ENCODE measurements at regions not wholly inside any gene's neighbourhood (a gene's known extent, or its start where the extent isn't known, plus 50 kb on each side); places are given as distances from the start of the nearest gene placed in this dataset.

DNA sequence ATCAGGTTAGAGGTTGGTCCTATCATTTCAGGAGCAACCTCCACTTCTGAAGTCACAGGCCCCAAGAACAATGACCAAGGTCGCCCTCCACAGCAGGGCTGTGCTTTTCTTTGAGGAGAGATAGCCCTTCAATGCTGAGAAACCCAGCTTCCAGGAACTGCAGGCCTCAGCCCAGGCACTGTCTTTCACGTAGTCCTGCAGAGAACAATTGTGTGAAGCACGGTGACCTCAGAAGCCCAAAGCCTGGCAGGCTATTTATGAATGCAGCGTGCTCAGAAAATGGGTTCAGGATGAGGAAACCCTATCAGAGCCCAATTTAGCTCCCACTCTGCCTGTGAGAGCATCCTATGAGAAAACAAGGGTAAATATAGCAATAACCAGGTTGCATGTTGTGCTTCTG is 388.3 kb downstream of the PLK2 start:
- TF ChIP-seq, protein P1, sequence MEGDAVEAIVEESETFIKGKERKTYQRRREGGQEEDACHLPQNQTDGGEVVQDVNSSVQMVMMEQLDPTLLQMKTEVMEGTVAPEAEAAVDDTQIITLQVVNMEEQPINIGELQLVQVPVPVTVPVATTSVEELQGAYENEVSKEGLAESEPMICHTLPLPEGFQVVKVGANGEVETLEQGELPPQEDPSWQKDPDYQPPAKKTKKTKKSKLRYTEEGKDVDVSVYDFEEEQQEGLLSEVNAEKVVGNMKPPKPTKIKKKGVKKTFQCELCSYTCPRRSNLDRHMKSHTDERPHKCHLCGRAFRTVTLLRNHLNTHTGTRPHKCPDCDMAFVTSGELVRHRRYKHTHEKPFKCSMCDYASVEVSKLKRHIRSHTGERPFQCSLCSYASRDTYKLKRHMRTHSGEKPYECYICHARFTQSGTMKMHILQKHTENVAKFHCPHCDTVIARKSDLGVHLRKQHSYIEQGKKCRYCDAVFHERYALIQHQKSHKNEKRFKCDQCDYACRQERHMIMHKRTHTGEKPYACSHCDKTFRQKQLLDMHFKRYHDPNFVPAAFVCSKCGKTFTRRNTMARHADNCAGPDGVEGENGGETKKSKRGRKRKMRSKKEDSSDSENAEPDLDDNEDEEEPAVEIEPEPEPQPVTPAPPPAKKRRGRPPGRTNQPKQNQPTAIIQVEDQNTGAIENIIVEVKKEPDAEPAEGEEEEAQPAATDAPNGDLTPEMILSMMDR (IDR thresholded peaks at IDR 0.05), result no peak
- no peak for TF ChIP-seq POLR2A (IDR thresholded peaks at IDR 0.05)

Data from lower leg skin (tissue), 3 donors.